Activated T-helper 17 cell treated with anti-CD3 and anti-CD28 coated beads, Interleukin-2, amount 50 U/mL, for 72 hours (primary cell): ENCODE measurements at regions not wholly inside any gene's neighbourhood (a gene's known extent, or its start where the extent isn't known, plus 50 kb on each side); places are given as distances from the start of the nearest gene placed in this dataset.

Source experiments
- ATAC-seq: fragments of 150-1000 bp; cut with Tn5 transposase; replicated peaks from 2 replicates; pipeline ENCODE4 v1.10.0; 2021; ENCODE audit warnings: mild to moderate bottlenecking, moderate library complexity
- H3K27ac Mint-ChIP-seq: one replicate; pipeline ENCODE4 v1.8.0; 2022; ENCODE audit warnings: mixed read lengths
- H3K27me3 Mint-ChIP-seq: one replicate; pipeline ENCODE4 v1.8.0; 2022; ENCODE audit warnings: mixed read lengths
- H3K36me3 Mint-ChIP-seq: one replicate; pipeline ENCODE4 v1.8.0; 2022; ENCODE audit warnings: low read depth, mild to moderate bottlenecking, mixed read lengths
- H3K4me1 Mint-ChIP-seq: one replicate; pipeline ENCODE4 v1.8.0; 2022; ENCODE audit warnings: mixed read lengths
- H3K4me3 Mint-ChIP-seq: one replicate; pipeline ENCODE4 v1.8.0; 2022; ENCODE audit warnings: mild to moderate bottlenecking, mixed read lengths
- H3K9me3 Mint-ChIP-seq: one replicate; pipeline ENCODE4 v1.8.0; 2022; ENCODE audit warnings: mixed read lengths

- H3K27ac Mint-ChIP-seq, result no peak overlapping the region
- ATAC-seq, result no peak
Observed at GRCh38 chr2:48161628-48162027, 152.9 kb upstream of the FOXN2 start.

GRCh38 chr2:48162742-48163141, 151.7 kb upstream of the FOXN2 start:
- H3K4me3 Mint-ChIP-seq, result no peak overlapping the region
- no peak for ATAC-seq
- H3K4me1 Mint-ChIP-seq, result no peaks in the 10 kb centered on the region
- H3K36me3 Mint-ChIP-seq, result no peaks in the 10 kb centered on the region
- H3K9me3 Mint-ChIP-seq, result peaks cover 4% of the 10 kb centered on the region
- H3K27ac Mint-ChIP-seq, result no peak overlapping the region
- H3K27me3 Mint-ChIP-seq, result no peaks in the 10 kb centered on the region

More at GRCh38 chr2:48161628-48162027, 152.9 kb upstream of the FOXN2 start:
- Mint-ChIP-seq H3K27me3 (no peaks in the 10 kb centered on the region), H3K4me3 (no peak overlapping the region), H3K4me1 (no peaks in the 10 kb centered on the region), H3K9me3 (peaks cover 4% of the 10 kb centered on the region), H3K36me3 (no peaks in the 10 kb centered on the region)

DNA sequence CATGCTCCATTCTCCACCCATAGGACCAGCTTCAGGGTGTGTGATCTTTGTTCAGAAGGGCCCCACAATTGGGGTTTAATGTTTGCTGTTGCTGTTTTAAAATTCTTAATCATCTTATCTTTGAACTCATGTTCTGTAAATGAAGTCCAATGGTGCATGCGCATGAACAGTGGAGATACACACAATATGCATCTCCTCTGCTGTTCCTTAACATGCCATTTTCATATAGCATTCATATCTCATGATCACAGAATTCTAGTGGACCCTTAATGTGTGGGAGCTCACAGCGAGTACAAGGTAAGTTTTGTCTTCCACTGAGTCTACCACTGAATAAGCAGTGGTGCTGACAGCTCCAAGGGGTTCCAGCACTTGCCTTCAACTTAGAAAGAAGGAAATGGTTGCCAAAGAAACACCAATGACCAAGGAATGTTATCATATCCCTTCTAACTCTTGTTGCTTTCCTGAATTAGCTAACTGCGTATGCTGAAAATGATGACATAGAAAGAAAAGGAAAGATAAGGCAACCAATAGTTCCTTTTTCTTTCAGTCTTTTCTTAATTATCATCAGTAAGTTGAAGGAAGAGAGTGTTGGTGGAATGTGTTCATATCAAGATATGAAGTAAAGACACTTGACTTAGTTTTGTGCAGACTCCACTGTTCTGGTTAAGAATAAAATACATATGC, 149.3 kb upstream of the FOXN2 start:
- no peaks in the 10 kb centered on the region for H3K4me1 Mint-ChIP-seq
- no peak overlapping the region for H3K4me3 Mint-ChIP-seq
- H3K36me3 Mint-ChIP-seq, result no peaks in the 10 kb centered on the region
- peaks cover 4% of the 10 kb centered on the region for H3K9me3 Mint-ChIP-seq
- H3K27me3 Mint-ChIP-seq, result no peaks in the 10 kb centered on the region
- no peak overlapping the region for H3K27ac Mint-ChIP-seq
- ATAC-seq, result no peak

- no peak for ATAC-seq
- H3K36me3 Mint-ChIP-seq, result no peaks in the 10 kb centered on the region
- H3K4me3 Mint-ChIP-seq, result no peak overlapping the region
- H3K27ac Mint-ChIP-seq, result no peak overlapping the region
- H3K27me3 Mint-ChIP-seq, result peaks cover 3% of the 10 kb centered on the region
- peaks cover 4% of the 10 kb centered on the region for H3K9me3 Mint-ChIP-seq
- H3K4me1 Mint-ChIP-seq, result no peaks in the 10 kb centered on the region
Observed at GRCh38 chr2:48169141-48169592, 145.3 kb upstream of the FOXN2 start.

DNA sequence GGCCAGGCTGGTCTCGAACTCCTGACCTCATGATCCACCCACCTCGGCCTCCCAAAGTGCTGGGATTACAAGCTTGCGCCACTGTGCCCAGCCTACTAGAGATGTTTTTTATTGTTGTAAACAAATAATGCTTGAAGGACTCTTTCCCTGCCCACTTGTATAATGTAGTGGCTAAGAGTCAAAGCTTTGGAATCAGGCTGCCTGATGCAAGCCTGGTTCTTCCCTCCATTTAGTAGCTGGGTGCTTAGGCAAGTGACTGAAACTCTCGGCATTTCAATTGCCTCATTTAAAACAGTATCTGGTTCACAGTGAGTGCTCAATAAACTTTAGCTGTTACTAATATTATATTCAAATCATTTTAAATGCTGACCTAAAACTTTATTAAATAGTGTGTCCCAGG, 144.2 kb upstream of the FOXN2 start:
- Mint-ChIP-seq H3K9me3 (peaks cover 4% of the 10 kb centered on the region), H3K36me3 (no peaks in the 10 kb centered on the region), H3K27me3 (peaks cover 3% of the 10 kb centered on the region), H3K4me1 (no peaks in the 10 kb centered on the region), H3K27ac (no peak overlapping the region), H3K4me3 (no peak overlapping the region)
- ATAC-seq, result no peak

- ATAC-seq, result no peak
- Mint-ChIP-seq H3K4me3 (no peak overlapping the region), H3K9me3 (peaks cover 3% of the 10 kb centered on the region), H3K4me1 (no peaks in the 10 kb centered on the region), H3K27ac (no peak overlapping the region), H3K27me3 (peaks cover 7% of the 10 kb centered on the region), H3K36me3 (no peaks in the 10 kb centered on the region)
Observed at GRCh38 chr2:48173141-48173540, 141.3 kb upstream of the FOXN2 start.

- no peak overlapping the region for H3K4me3 Mint-ChIP-seq
- ATAC-seq, result no peak
- H3K27ac Mint-ChIP-seq, result no peak overlapping the region
- peaks cover 3% of the 10 kb centered on the region for H3K9me3 Mint-ChIP-seq
- no peaks in the 10 kb centered on the region for H3K36me3 Mint-ChIP-seq
- no peaks in the 10 kb centered on the region for H3K4me1 Mint-ChIP-seq
- peaks cover 7% of the 10 kb centered on the region for H3K27me3 Mint-ChIP-seq
Observed at GRCh38 chr2:48174503-48174902, 140.0 kb upstream of the FOXN2 start.

GRCh38 chr2:48175254-48175653, 139.2 kb upstream of the FOXN2 start:
- H3K27ac Mint-ChIP-seq, result no peak overlapping the region

DNA sequence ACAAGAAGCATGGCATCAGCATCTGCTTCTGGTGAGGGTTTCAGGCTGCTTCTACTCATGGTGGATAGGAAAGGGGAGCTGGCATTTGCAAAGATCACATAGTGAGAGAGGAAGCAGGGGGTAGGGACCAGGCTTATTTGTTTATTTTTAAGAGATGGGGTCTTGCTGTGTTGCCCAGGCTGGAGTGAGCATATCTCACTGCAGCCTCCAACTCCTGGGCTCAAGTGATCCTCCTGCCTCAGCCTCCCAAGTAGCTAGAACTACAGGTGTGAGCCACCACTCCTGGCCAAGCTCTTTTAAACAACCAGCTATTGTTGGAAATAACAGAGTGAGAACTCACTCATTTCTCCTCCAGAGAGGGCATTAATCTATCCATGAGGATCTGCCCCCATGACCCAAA, 138.8 kb upstream of the FOXN2 start:
- H3K27me3 Mint-ChIP-seq, result peaks cover 7% of the 10 kb centered on the region
- no peak for ATAC-seq
- H3K27ac Mint-ChIP-seq, result no peak overlapping the region
- no peak overlapping the region for H3K4me3 Mint-ChIP-seq
- H3K9me3 Mint-ChIP-seq, result peaks cover 3% of the 10 kb centered on the region
- no peaks in the 10 kb centered on the region for H3K36me3 Mint-ChIP-seq
- H3K4me1 Mint-ChIP-seq, result no peaks in the 10 kb centered on the region

More at GRCh38 chr2:48175254-48175653, 139.2 kb upstream of the FOXN2 start:
- Mint-ChIP-seq H3K4me1 (no peaks in the 10 kb centered on the region), H3K9me3 (peaks cover 3% of the 10 kb centered on the region), H3K36me3 (no peaks in the 10 kb centered on the region), H3K4me3 (no peak overlapping the region), H3K27me3 (peaks cover 7% of the 10 kb centered on the region)
- no peak for ATAC-seq

DNA sequence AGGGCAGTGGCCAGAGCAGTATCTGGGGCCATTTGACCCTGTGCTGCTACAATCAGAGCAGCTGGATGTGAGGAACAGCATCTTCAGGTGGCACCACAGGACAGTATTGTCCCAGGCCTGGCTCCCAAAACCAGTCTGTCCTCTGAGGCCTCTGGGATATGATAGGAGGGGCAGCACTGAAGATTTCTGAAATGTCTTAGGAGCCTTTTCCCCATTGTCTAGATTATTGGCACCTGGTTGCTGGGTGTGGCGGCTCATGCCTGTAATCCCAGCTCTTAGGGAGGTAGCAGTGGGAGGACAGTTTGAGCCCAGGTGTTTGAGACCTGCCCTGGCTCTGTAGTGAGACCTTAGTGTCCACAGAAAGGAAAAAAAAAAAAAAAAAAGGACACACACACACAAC, 137.6 kb upstream of the FOXN2 start:
- no peak for ATAC-seq
- Mint-ChIP-seq H3K36me3 (no peaks in the 10 kb centered on the region), H3K27me3 (peaks cover 4% of the 10 kb centered on the region), H3K4me1 (no peaks in the 10 kb centered on the region), H3K27ac (no peak overlapping the region), H3K4me3 (no peak overlapping the region), H3K9me3 (peaks cover 3% of the 10 kb centered on the region)

DNA sequence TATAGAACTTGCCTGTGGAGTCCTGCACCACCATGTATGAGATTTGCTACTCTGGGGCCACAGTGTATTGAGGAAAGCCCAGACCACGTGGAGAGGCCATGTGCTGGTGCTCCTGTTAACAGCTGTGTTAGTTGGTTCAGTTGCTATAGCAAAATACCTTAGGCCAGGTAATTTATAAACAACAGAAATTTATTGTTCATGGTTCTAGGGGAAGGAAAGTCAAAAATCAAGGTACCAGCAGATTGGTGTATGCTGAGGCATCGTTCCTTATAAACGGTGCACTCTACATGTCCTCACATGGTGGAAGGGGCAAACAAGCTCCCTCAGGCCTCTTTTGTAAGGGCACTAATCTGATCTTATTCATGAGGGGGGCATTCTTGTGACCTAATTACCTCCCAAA, 135.9 kb upstream of the FOXN2 start:
- Mint-ChIP-seq H3K27ac (no peak overlapping the region), H3K4me3 (no peak overlapping the region), H3K9me3 (peaks cover 3% of the 10 kb centered on the region), H3K36me3 (no peaks in the 10 kb centered on the region), H3K27me3 (peaks cover 4% of the 10 kb centered on the region), H3K4me1 (no peaks in the 10 kb centered on the region)
- ATAC-seq, result no peak

DNA sequence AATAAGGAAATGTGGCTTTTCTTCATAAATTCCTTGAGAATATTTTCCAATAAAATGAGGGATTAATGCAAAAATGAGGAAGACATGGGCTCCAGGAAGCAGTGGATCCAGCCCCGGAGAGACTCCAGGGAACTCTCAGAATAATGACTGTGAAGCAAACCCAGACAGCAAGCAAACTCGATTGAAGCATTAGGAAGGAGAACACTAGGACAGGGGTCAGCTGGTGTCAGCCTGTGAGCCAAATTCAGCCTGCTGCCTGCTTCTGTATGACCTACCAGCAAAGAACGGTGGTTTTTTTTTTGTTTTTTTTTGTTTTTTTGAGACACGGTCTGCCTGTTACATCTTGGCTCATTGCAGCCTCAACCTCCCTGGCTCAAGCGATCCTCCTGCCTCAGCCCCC, 133.9 kb upstream of the FOXN2 start:
- Mint-ChIP-seq H3K36me3 (no peaks in the 10 kb centered on the region), H3K4me3 (no peak overlapping the region), H3K9me3 (peaks cover 3% of the 10 kb centered on the region), H3K4me1 (no peaks in the 10 kb centered on the region), H3K27ac (no peak overlapping the region), H3K27me3 (peaks cover 4% of the 10 kb centered on the region)
- no peak for ATAC-seq

DNA sequence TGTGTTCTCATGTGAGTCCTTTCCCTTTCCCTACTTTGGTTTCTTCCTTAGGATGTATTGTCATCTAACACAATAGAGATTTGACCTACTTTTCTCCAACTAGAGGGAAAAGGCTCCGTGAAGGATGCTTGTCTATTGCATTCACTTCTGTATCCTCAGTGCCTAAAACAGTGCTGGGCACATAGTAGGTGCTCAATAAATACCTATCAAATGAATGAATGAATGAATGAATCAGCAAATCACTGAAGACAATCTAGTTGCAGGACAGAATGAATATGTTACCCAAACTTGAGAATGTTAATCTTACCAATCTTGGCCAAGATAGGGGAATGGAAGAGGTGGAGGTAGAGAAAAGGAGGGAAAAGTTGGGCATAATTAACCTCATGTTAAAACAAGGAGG, 131.2 kb upstream of the FOXN2 start:
- Mint-ChIP-seq H3K4me1 (no peaks in the 10 kb centered on the region), H3K9me3 (no peaks in the 10 kb centered on the region), H3K27me3 (no peaks in the 10 kb centered on the region), H3K36me3 (no peaks in the 10 kb centered on the region), H3K4me3 (no peak overlapping the region), H3K27ac (no peak overlapping the region)
- ATAC-seq, result no peak

- no peak overlapping the region for H3K27ac Mint-ChIP-seq
- no peaks in the 10 kb centered on the region for H3K36me3 Mint-ChIP-seq
- H3K4me3 Mint-ChIP-seq, result no peak overlapping the region
- H3K9me3 Mint-ChIP-seq, result no peaks in the 10 kb centered on the region
- H3K4me1 Mint-ChIP-seq, result no peaks in the 10 kb centered on the region
- no peak for ATAC-seq
- H3K27me3 Mint-ChIP-seq, result no peaks in the 10 kb centered on the region
Observed at GRCh38 chr2:48183991-48184390, 130.5 kb upstream of the FOXN2 start.

GRCh38 chr2:48187503-48187902, 127.0 kb upstream of the FOXN2 start:
- Mint-ChIP-seq H3K36me3 (no peaks in the 10 kb centered on the region), H3K4me3 (no peak overlapping the region), H3K9me3 (no peaks in the 10 kb centered on the region), H3K27ac (no peak overlapping the region), H3K27me3 (no peaks in the 10 kb centered on the region), H3K4me1 (no peaks in the 10 kb centered on the region)
- ATAC-seq, result no peak
